GM18519 (cell line): ENCODE measurements at regions not wholly inside any gene's neighbourhood (a gene's known extent, or its start where the extent isn't known, plus 50 kb on each side); places are given as distances from the start of the nearest gene placed in this dataset.
A peak's percentile ranks its signal among the peaks of the same experiment; 100 is the strongest.
"Not testable (repeated sequence)": the region's sequence is repeated elsewhere in the genome, so short reads cannot be mapped to it uniquely, and the experiment has no call there.

Experiments used
- ATAC-seq: cut with Tn5 transposase; IDR thresholded peaks from one replicate; pipeline ENCODE4 v1.9.1; 2021; ENCODE audit warnings: mild to moderate bottlenecking, moderate library complexity; ENCODE audit not compliant: unreplicated experiment, low FRiP score

DNA sequence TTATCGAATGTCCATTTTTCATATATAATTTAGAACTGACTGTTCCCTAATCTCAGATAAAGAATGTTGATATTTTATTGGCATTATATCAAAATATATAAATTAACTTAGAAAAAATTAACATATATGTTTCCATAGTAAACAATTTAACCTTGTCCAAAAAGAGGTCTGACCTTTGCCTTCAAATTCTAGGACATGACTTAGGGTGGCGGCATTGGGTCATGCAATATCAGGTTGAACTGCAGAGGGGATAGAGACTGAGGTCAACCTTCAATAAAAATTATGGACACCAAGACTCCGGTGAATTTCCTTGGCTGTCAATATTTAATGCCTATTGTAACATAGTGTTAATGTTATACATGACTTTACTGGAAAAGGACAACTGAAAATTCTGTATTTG, 199.8 kb downstream of the RPL10L start:
- ATAC-seq: no peak

DNA sequence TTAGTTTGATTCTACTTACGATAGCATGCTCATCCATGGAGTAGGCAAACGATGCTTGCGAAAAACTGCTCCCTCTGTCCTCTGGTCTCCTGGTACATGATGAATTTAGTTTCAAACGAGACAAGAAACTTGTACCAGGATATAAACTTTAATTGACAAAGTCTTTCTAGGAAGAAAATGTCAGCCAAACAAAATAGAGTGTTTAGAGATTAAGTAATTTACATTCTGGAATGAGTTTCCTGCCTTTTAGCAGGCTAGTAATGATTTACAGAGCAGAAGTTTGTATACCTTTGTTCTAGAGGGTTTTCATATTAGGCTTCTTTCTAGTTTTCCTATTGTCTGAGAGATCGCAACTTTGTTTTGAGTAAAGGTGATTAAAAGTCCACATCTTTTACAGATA, 206.9 kb downstream of the RPL10L start:
- ATAC-seq: no peak

DNA sequence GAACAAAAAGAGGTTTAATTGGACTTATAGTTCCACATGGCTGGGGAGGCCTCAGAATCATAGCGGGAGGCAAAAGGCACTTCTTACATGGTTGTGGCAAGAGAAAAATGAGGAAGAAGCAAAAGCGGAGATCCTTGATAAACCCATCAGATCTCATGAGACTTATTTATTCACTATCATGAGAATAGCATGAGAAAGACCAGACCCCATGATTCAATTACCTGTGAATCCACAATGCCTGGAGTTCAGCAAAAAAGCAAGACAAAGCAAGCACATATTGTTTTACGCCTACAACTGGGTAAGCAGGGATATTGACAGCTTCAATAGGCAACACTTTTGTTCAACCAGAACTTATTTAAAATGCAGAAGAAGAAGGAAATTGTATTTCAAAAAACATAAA, 218.2 kb downstream of the RPL10L start:
- ATAC-seq: no peak

DNA sequence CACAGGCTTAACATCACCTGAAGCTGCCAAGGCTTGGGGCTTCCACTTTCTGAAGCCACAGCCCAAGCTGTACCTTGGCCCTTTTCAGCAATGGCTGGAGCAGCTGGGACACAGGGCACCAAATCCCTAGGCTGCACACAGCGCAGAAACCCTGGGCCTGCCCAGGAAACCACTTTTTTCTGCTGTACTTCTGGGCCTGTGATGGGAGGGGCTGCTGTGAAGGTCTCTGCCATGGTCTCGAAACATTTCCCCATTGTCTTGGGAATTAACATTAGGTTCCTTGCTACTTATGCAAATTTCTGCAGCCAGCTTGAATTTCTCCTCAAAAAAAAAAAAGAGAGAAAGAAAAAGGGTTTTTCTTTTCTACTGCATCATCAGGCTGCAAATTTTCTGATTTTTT, 219.1 kb downstream of the RPL10L start:
- no peak for ATAC-seq

DNA sequence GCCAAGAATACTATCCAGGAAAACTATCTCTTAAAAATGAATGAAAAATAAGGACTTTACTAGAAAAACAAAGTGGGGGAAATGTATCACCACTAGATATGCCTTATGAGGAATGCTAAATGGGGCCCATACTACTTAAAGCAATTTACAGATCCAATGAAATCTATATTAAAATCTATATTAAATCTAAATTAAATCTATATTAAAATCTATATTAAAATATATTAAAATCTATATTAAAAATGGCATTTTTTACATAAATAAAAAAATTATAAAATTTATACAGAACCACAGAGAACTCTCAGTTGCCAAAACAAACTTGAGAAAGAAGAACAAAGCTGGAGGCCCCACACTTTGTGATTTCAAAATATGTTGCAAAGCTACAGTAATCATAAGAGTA, 234.5 kb downstream of the RPL10L start:
- no peak for ATAC-seq

DNA sequence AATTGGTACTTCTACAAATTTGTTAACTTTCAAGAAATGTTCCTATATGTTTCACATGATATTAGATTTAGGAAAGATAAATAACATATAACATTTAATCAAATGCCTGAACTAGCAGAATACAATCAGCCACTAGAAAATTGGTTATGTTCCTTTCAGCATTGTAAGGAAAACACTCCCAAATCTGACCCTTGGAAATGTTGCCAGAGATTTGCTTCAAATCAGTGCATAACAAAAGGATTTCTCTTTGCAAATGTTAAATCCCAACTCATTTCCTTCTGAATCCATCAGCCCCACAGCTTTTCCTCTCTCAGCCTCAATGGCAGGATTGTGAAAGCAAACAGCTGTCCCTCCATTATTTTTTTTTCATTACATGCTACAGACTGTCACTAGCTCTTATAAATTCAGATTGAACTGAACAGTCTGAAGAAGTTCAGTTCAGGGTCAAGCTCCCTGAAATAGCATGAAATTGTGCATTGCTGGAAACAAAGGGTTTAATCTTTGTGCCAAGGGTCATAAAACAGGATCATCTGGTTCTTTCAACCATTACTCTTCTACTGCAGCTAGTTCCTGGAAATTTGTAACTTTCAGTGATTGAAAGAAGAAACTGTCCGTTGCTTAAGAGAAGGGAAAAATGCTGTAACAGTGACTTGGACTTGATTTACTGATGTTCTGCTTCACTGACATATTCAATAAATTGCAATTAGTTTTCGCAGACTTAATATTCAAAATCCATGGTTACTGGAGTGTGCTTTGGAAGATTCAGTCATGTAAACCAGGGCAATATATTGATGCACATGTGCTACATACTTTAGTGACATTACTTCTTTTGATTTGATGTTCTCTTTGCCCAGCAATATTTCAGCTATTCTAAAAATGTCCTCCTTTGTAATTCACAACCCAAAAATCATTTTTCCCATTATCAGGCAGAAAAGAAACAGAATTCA, 246.4 kb downstream of the RPL10L start:
- no peak for ATAC-seq

DNA sequence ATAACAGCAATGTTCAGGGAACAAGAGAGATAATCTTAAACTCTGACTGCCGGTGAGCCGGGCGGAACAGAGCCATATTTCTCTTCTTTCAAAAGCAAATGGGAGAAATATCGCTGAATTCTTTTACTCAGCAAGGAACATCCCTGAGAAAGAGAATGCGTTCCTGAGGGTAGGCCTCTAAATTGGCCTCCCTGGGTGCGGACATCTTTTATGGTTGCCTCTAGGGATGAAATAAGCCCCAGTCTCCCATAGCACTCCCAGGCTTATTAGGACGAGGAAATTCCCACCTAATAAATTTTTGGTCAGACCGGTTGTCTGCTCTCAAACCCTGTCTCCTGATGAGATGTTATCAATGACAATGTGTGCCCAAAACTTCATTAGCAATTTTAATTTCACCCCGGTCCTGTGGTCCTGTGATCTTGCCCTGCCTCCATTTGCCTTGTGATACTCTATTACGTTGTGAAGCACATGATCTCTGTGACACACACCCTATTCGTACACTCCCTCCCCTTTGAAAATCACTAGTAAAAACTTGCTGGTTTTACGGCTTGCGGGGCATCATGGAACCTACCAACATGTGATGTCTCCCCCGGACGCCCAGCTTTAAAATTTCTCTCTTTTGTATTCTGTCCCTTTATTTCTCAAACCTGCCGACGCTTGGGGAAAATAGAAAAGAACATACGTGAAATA, 249.4 kb downstream of the RPL10L start:
- ATAC-seq: not testable (repeated sequence)

DNA sequence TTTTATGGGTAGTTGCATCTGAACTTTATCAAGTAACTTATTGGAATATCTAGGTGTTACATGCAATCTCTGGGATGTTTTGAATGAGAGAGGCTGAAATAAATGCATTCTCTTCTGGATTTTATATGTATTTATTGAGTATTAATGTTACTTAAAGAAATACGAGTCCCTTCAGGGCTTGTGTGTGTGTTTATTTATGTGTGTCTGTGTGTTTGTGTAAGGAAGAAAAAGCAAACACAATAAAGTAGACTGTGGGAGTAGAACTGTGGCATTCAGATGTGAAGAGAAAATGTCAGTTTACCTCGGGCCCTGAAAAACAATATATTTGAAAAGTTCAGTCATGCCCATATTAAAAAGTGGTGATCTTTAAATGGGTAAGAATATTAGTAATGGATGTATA, 250.5 kb downstream of the RPL10L start:
- ATAC-seq: no peak

DNA sequence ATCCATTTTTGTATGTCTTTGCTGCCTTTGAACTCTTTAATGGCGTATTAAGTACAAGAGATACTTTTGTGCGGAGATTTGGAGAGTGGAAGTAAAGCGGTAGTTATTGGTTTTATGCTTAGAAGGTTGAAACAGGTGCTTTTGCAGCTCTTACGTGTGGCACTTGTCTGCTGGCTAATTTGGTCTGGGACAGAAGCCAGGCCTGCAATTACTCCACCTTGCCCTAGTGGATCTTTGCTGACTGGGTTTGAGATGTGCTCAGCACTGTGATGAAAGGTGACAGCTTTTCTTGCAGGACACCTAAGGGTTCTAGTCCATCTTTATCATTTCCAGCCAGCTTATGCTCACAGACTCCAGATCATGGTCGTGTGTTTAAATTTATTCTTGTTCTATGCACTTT, 252.5 kb downstream of the RPL10L start:
- ATAC-seq: no peak

DNA sequence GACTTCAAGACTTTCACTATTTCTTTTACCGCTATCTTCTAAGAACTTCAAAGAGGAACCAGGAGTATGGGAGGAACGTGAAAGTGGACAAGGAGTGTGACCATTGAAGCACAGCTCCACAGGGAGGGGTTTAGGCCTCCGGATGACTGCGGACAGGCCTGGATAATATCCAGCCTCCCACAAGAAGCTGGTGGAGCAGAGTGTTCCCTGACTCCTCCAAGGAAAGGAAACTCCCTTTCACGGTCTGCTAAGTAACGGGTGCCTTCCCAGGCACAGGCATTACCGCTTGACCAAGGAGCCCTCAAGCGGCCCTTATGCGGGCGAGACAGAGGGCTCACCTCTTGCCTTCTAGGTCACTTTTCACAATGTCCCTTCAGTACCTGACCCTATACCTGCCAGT, 267.0 kb downstream of the RPL10L start:
- ATAC-seq: no peak

DNA sequence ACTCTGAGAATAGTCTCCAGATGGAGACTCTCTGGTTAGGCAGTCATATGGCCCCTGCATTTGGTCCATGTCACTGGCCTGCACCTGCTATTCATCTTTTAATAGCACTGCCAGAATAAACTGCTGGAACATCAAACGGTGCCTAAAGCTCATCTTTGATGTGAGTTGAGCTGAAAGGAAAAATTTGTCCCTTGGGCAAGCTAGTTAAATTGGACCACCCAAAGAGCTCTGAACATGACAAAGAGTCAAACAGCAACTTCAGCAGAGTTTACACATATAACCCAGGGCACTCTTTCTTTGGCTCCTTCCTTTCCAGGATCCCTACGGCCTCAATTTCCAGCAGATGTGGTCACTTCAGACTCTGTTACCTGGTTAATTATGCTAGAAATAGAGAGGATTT, 269.9 kb downstream of the RPL10L start:
- ATAC-seq: no peak

DNA sequence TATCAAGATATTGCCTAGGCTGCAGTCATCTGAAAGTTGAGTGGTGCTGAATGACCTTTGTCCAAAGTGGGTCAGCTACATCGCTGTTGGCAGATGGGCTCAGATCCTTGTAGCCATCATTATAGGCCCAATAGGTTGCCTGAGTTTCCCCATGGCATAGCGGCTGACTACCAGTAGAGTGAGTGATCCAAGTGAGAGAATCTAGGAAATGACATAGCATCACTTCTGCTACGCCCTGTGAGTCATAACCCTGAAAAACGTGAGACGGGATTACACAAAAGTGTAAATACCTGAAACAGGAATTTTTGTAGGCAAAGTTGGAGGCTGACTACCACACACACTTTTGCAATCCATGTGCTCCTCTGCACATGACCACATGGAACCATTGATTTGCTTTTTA, 273.3 kb downstream of the RPL10L start:
- no peak for ATAC-seq

DNA sequence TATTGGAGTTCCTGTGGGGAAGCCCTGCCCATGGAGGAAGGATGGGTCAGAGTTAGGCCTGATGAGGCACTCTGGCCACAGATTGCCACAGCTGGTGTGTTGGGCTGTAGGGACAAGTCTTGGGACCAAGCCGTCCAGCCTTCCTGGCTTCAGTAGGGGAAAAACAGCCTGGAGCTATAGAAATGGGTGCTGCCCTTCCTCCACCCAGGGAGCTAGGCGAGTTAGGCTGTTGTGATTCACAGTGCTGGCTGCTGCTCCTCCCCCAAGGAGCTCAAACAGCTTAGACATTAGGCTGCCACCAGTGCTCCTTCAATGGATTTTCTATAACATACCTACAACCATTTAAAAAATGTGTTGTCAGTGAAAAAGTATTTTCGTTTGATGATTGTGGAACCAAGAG, 274.3 kb downstream of the RPL10L start:
- no peak for ATAC-seq

DNA sequence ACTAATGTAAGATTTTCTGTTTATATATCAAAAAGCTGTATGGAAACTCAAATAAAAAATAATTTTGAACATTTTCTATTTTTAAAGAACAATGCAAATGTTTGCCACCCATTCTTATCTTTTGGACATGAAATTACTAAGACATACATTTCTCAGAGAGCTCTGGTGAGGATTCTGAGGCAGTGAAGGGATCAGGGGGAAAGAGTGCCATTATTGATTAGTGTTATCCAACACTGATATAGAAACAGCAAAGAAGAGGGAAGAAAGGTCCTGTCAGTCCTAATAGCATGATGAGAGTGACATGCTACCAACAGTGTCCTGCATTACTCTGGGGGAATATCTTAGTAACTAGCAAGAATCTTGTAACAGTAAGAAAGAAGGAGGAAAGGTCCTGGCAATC, 282.2 kb downstream of the RPL10L start:
- ATAC-seq: no peak

DNA sequence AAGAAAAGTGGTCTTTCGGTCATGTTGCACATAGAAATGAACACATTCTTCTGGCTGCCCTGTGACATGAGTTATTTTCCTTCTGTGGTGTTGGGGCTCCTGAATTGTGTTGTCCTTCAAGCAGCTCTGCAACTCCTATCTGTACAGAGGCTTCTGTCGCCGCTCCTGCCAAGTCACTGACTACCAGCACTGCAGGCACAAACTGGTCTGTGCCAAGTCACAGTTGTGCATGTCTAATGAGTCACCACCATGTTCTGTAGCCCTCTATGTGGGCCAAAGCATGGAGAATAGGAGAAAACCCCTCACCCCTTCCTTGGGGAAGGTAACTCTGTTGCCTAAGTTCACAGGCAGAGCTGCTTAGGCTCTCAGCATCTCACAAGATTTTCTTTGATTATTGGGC, 283.3 kb downstream of the RPL10L start:
- ATAC-seq: no peak

DNA sequence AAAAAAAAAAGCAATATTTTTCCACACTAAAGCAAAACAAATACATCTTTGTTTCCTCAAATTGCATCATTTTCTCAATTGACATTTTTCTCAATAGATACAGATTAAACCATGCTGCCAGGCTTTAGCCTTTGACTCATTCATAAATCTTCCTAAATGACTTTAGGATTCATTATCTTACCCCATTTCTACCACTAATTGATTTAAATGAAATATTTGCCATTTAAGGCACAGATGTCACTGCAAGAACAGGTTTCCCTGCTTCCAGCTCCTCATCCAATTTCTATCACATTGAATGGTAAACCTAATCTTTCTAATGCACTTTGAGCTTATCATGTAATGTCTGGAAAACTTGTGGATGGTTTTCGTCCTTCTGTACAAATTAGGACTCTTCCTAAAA, 298.7 kb downstream of the RPL10L start:
- ATAC-seq: no peak

DNA sequence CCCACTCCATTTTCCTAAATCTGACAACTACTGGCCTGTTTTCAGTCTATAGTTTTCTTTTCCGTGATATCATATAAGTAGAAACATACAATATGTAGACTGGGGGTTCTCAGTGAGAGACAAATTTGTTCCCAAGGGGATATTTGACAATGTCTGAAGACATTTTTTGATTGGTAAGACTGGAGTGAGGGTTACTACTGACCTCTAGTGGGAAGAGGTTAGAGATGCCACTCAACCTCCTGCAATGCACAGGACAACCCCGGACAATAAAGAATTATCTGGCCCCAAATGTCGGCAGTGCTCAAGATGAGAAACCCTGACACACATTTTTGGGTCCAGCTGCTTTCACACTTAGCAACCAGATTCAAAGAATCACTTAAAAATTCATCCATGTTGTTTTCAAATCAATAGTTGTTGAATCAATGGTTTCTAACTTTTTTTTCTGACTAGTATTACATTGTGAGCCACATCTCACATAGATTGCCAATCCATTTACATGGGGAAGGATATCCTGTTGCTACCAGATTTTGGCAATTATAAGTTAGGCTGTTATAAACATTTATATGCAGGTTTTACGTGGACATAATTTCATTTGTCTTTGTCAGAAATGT, 307.1 kb downstream of the RPL10L start:
- ATAC-seq: peak; percentile 52

DNA sequence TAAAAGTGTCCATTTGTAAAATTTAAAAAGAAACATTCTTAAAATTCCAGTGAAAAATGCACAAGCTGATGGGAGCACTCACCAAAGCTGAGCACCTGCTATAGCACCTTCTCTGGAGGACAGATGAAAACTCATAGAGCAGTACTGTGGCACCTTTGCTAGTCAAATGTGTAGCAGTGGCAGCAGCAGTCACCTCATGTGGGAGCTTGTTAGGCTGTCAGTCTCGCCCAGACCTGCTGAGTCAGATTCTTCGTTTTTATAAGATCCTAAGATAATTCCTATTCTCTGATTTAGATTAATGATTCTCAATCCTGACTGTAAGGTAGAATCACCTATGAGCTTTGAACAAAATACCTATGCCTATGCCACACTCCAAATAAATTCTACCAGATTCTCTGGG, 325.8 kb downstream of the RPL10L start:
- ATAC-seq: no peak

DNA sequence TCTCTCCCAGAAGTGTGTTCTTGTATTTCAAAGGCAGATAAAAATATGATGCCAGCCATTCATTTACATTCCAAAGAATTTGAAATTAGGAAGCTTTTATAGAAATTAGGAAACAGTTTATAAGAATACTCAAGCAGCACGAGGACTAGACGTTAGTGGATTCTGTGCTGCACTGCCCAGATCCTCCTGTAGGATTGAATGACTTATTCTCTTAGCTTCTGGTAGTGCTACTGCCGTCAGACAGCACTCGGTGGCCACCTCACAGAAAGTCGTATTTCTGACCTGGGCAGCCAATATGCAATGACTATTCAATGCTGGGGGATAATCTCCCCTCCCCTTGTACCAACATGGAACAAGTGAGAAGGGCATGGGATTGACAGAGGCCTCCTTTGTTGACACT, 326.4 kb downstream of the RPL10L start:
- ATAC-seq: no peak

DNA sequence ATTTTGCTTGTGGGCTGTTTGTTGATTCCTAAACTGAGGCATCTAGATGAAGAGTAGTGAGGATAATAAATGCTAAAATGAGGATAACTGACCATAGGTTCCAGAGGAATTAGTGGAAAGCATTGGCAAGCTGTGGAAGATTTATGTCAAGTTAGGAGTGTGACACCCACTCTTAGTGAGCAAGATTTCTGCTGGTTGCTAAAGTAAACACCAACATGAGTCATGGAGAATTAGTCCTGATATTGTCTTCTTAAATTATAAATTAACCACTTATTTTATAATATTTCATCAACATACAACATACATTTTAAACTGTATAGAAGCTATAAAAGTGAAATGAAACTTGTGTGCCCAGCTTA, 328.2 kb downstream of the RPL10L start:
- ATAC-seq: no peak

DNA sequence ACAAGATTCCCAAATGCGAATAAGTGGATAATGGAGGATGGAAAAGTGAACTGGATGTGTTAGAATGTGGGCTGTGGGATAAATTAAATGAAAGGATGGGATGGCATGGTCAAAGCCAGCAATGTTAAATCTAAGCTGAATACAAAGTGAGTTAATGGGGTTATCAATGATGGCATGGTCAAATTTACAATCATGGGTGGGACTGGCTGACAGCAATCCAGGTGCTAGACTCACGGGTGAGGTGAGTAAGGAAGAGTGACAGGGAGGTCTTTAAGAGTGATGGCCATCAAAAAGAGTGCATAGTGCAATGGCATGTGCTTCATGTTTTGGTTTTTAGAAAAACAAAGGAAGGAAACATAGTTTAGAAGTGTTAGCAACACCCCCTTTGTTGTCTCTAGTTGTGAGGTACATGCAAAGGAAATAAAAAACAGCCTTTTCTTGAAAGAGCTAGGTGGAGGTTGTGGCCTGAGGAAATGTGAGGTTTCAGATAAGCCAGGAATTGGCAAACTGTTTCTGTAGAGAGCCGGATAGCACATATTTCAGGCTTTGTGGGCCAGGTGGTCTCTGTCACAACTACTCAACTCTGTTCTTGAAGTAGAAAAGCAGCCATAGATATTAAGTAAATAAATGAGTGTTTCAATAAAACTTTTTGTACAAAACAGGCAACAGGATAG, 328.7 kb downstream of the RPL10L start:
- ATAC-seq: no peak
